K562 (cell line): ENCODE measurements at regions not wholly inside any gene's neighbourhood (a gene's known extent, or its start where the extent isn't known, plus 50 kb on each side); places are given as distances from the start of the nearest gene placed in this dataset.

Experiments
- ATAC-seq: fragments of 200-7000 bp; cut with Tn5 transposase; 3 replicates; pipeline ENCODE4 v1.9.1; 2020; ENCODE audit warnings: moderate library complexity
- BruUV-seq: library from RNA; stranded (reverse); fragments of 400-500 nt; replicated peaks from 2 replicates; lab custom pipeline; 2021; lab: Mats Ljungman, UMichigan
- CTCF ChIA-PET: fragments of 300-600 bp; formaldehyde crosslinking; extraction: SDS; loops from one replicate; lab custom pipeline; 2021; ENCODE audit warnings: low intra/inter-chr PET ratio; lab: Yijun Ruan, JAX
- POLR2A ChIA-PET: fragments of 300-600, 350-650 bp; sonication (Branson Sonifier 250); formaldehyde crosslinking; extraction: SDS; loops from one replicate; lab custom pipeline; 2021; ENCODE audit warnings: antibody characterized with exemption, inconsistent platforms; lab: Yijun Ruan, JAX
- DNase-seq, 4 experiments: peaks; one replicate each; pipeline versions ENCODE4 v3.0.0 to v3.0.0-alpha.2; 2011 to 2018; ENCODE audit warnings: low spot score in 3 of 4, mixed read lengths in 3 of 4; ENCODE audit errors: extremely low read depth in 1 of 4
- FAIRE-seq: peaks from 2 replicates; lab custom pipeline; 2011; peaks lifted over from hg19 to GRCh38; lab: Jason Lieb, UNC
- H2AFZ ChIP-seq: 2 replicates; pipeline ENCODE4 v1.6.0; 2011; ENCODE audit warnings: low read depth, low read length, control low read depth, inconsistent platforms
- H3K27ac ChIP-seq: fragments of 200-600 bp; 3 replicates; pipeline ENCODE4 v1.8.0; 2011; ENCODE audit warnings: low read depth, mild to moderate bottlenecking, control low read depth, inconsistent platforms, low read length, moderate library complexity, mixed read lengths; ENCODE audit errors: extremely low read depth
- H3K27me3 ChIP-seq, 2 experiments: fragments of 300-600 bp in 1 of 2; 2 replicates in 1 of 2; 3 replicates in 1 of 2; pipeline versions ENCODE4 v1.6.0 to v1.8.0; 2011; ENCODE audit warnings: inconsistent platforms in 2 of 2, low read length in 2 of 2, mild to moderate bottlenecking in 1 of 2, mixed read lengths in 1 of 2, moderate library complexity in 1 of 2; ENCODE audit not compliant: control insufficient read depth in 2 of 2, insufficient read depth in 2 of 2
- H3K36me3 ChIP-seq: fragments of 300-600 bp; 3 replicates; pipeline ENCODE4 v1.8.0; 2011; ENCODE audit warnings: mild to moderate bottlenecking, low read length, inconsistent platforms; ENCODE audit not compliant: control insufficient read depth, insufficient read depth
- H3K4me1 ChIP-seq, 2 experiments: fragments of 200-600 bp in 1 of 2; replicated peaks in 1 of 2; 2 replicates in 1 of 2; 3 replicates in 1 of 2; pipeline versions ENCODE4 v1.5.1 to v1.8.0; 2011; ENCODE audit warnings: inconsistent platforms in 2 of 2, low read length in 2 of 2, mild to moderate bottlenecking in 1 of 2, mixed read lengths in 1 of 2, moderate library complexity in 1 of 2; ENCODE audit not compliant: control insufficient read depth in 2 of 2, insufficient read depth in 2 of 2
- H3K4me2 ChIP-seq: 2 replicates; pipeline ENCODE4 v1.6.1; 2011; ENCODE audit warnings: low read length, control low read depth, inconsistent platforms, mixed read lengths; ENCODE audit not compliant: insufficient read depth
- H3K4me3 ChIP-seq: fragments of 200-600 bp; sonication (generic), shearing (Covaris generic); 2 replicates; pipeline ENCODE4 v1.5.1; 2016; ENCODE audit warnings: control low read depth, inconsistent platforms
- H3K79me2 ChIP-seq: fragments of 200-600 bp; 3 replicates; pipeline ENCODE4 v1.8.0; 2011; ENCODE audit warnings: low read length, inconsistent platforms; ENCODE audit not compliant: control insufficient read depth, insufficient read depth
- H3K9ac ChIP-seq, 2 experiments: 2 replicates each; pipeline versions ENCODE4 v1.6.0 to v1.6.1; 2011; ENCODE audit warnings: low read depth in 2 of 2, low read length in 2 of 2, control low read depth in 1 of 2, inconsistent platforms in 1 of 2, mild to moderate bottlenecking in 1 of 2, mixed read lengths in 1 of 2; ENCODE audit not compliant: insufficient read depth in 1 of 2
- H3K9me1 ChIP-seq: one replicate; pipeline ENCODE4 v1.6.0; 2011; ENCODE audit warnings: inconsistent platforms, mild to moderate bottlenecking, low read length, moderate library complexity; ENCODE audit not compliant: control insufficient read depth, insufficient read depth
- H3K9me3 ChIP-seq: replicated peaks from 2 replicates; pipeline ENCODE4 v1.5.1; 2011; ENCODE audit warnings: low read depth, low read length, inconsistent platforms; ENCODE audit not compliant: control insufficient read depth, insufficient read depth
- H4K20me1 ChIP-seq: replicated peaks from 2 replicates; pipeline ENCODE4 v1.6.1; 2011; ENCODE audit warnings: low read length, inconsistent platforms, mixed read lengths; ENCODE audit not compliant: control insufficient read depth, insufficient read depth
- C11orf30 ChIP-seq: fragments of 450-650 bp; IDR thresholded peaks from 2 replicates; pipeline ENCODE4 v1.6.1; 2016; ENCODE audit warnings: low read depth, mild to moderate bottlenecking
- E2F3 ChIP-seq: fragments of 250-450 bp; sonication (Bioruptor Pico); IDR thresholded peaks from 2 replicates; pipeline ENCODE4 v1.4.0; 2020; ENCODE audit warnings: mild to moderate bottlenecking
- EHMT2 ChIP-seq: fragments of 450-650 bp; IDR thresholded peaks from 2 replicates; pipeline ENCODE4 v1.6.1; 2018; ENCODE audit warnings: antibody characterized with exemption
- KHSRP ChIP-seq: fragments of 450-650 bp; IDR thresholded peaks from 2 replicates; pipeline ENCODE4 v1.6.1; 2017
- MECOM ChIP-seq: fragments of 250-450 bp; sonication (Bioruptor Pico); IDR thresholded peaks from 2 replicates; pipeline ENCODE4 v1.8.0; 2022; ENCODE audit warnings: inconsistent platforms
- MEIS2 ChIP-seq: fragments of 450-650 bp; IDR thresholded peaks from 2 replicates; pipeline ENCODE4 v1.6.1; 2014; ENCODE audit warnings: mild to moderate bottlenecking; ENCODE audit not compliant: partially characterized antibody
- MLX ChIP-seq, 2 experiments: fragments of 450-650 bp in 1 of 2; sonication (generic) in 1 of 2; formaldehyde crosslinking; conservative IDR thresholded peaks; 2 replicates each; pipeline versions ENCODE4 v1.4.0 to v1.8.1; 2020 to 2022; ENCODE audit warnings: mild to moderate bottlenecking in 1 of 2, missing genetic modification reagents in 1 of 2
- MNT ChIP-seq, 2 experiments: fragments of 450-650 bp; conservative IDR thresholded peaks; 2 replicates each; pipeline ENCODE4 v1.6.1; 2017; ENCODE audit warnings: mild to moderate bottlenecking in 2 of 2, moderate library complexity in 2 of 2
- NCOR1 ChIP-seq: fragments of 450-650 bp; IDR thresholded peaks from 2 replicates; pipeline ENCODE4 v1.6.1; 2016; ENCODE audit warnings: mild to moderate bottlenecking, moderate library complexity
- NFE2 ChIP-seq: IDR thresholded peaks from 2 replicates; pipeline ENCODE4 v1.6.1; 2014; ENCODE audit warnings: antibody characterized with exemption, low read depth
- PHF8 ChIP-seq: fragments of 200-600 bp; sonication (generic); IDR thresholded peaks from 2 replicates; pipeline ENCODE4 v1.6.1; 2012; ENCODE audit warnings: mixed run types, mild to moderate bottlenecking, inconsistent platforms, low read length, moderate library complexity, borderline replicate concordance
- RCOR1 ChIP-seq, 2 experiments: IDR thresholded peaks; 2 replicates each; pipeline ENCODE4 v1.6.1; 2012; ENCODE audit warnings: low read depth in 2 of 2, low read length in 2 of 2, borderline replicate concordance in 1 of 2, improper control_type of control experiment in 1 of 2
- TEAD4 ChIP-seq, 2 experiments: sonication (generic) in 1 of 2; formaldehyde crosslinking in 1 of 2; IDR thresholded peaks; 2 replicates each; pipeline versions ENCODE4 v1.6.1 to v1.8.0; 2012 to 2022; ENCODE audit warnings: borderline replicate concordance in 1 of 2, inconsistent platforms in 1 of 2, low read length in 1 of 2, mild to moderate bottlenecking in 1 of 2, missing genetic modification reagents in 1 of 2
- ZNF197 ChIP-seq: fragments of 200-800 bp; sonication (Bioruptor generic); IDR thresholded peaks from 2 replicates; pipeline ENCODE4 v1.6.1; 2016; ENCODE audit warnings: low read depth, missing genetic modification characterization, missing compliant biosample characterization
- ZNF431 ChIP-seq: sonication (generic); formaldehyde crosslinking; IDR thresholded peaks from 2 replicates; pipeline ENCODE4 v1.8.0; 2022; ENCODE audit warnings: mild to moderate bottlenecking, missing genetic modification reagents
- ZNF766 ChIP-seq: fragments of 200-800 bp; sonication (Bioruptor generic); conservative IDR thresholded peaks from 2 replicates; pipeline ENCODE4 v1.6.1; 2016; ENCODE audit warnings: missing genetic modification characterization, missing compliant biosample characterization
- WGBS: fragments of 100-300 bp; shearing (Covaris generic); methylation state at CpG from one replicate; pipeline ENCODE4 v1.1.6; 2016; ENCODE audit warnings: low coverage, mixed read lengths; ENCODE audit not compliant: insufficient coverage; ENCODE audit errors: missing lambda C conversion rate; 5-methylcytosine and 5-hydroxymethylcytosine counted together
- in situ Hi-C: fragments of 300-500 bp; cut with MboI; formaldehyde crosslinking; loops from 4 replicates; pipeline ENCODE4 v1.15.0; 2018; ENCODE audit warnings: inconsistent platforms, mixed read lengths
- intact Hi-C: fragments of 100-400 bp; cut with micrococcal nuclease; formaldehyde crosslinking; loops from 2 replicates; pipeline ENCODE4 v1.14.2; 2022
- TF ChIP-seq, protein P1 (sequence below), 2 experiments: fragments of 450-650 bp in 1 of 2; IDR thresholded peaks; 2 replicates each; pipeline ENCODE4 v1.6.1; 2011 to 2017; ENCODE audit warnings: low read depth in 2 of 2, antibody characterized with exemption in 1 of 2, borderline replicate concordance in 1 of 2, low read length in 1 of 2, mild to moderate bottlenecking in 1 of 2, mixed read lengths in 1 of 2; ENCODE audit not compliant: control insufficient read depth in 1 of 2

DNA sequence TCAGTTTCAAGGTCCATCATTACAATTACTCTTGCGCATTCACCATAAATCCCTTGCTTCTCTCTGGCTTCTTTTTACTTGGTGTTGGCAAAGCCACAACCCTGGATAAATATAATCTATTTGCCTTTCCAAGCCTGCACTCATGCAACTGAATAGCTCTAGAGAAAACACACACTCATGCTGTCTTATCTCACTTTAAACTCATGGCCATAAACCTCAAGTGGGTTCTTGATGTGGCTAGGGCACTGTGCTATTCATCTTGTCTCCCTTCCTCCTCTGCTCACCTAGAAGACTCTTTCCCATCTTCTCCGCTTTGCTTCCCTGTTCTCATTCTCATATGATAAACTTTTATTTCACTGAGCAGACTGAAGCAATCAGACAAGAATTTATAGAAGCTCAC lies 165.4 kb upstream of the MTPN start:
- H3K4me2 ChIP-seq = no peak overlapping the region
- H3K4me1 ChIP-seq = peaks cover 0 to 6% of the 10 kb centered on the region in 2 experiments; a peak in 3 of 5 replicates
- ChIA-PET POLR2A (interaction anchor here (1.0 to 1.2 kb wide), 2 partner anchors 13 to 24 kb away, joined by 3 to 4 read pairs; no protein-coding TSS in a partner anchor), CTCF (no interaction called here)
- in situ Hi-C loops = no loop called here
- no peaks in the 10 kb centered on the region for H3K36me3 ChIP-seq
- no peaks in the 10 kb centered on the region for H4K20me1 ChIP-seq
- 38% methylated on average over 2 of the region's 2 CpGs for WGBS
- no peaks in the 10 kb centered on the region for H3K79me2 ChIP-seq
- no peak for FAIRE-seq
- intact Hi-C loops = no loop called here
- peak in 1 of 4 experiments; percentile 45 for DNase-seq
- no peak overlapping the region for H3K27ac ChIP-seq
- BruUV-seq = no TSS peak
- no peaks in the 10 kb centered on the region for H3K9me1 ChIP-seq
- no peak overlapping the region for H3K4me3 ChIP-seq
- no peak overlapping the region for H3K9ac ChIP-seq
- H2AFZ ChIP-seq = no peak overlapping the region
- no peaks in the 10 kb centered on the region for H3K9me3 ChIP-seq
- peak; percentile 85 for ATAC-seq
- no peaks in the 10 kb centered on the region for H3K27me3 ChIP-seq
- TF ChIP-seq TEAD4 (IDR thresholded peaks at IDR 0.05; ENCODE audit: low read length) = peak; percentile 43
- no peak for TF ChIP-seq TEAD4 (CRISPR knock-in tag; IDR thresholded peaks at IDR 0.05; ENCODE audit: borderline replicate concordance)
- 0 out of 2 replicates have a peak, but pooled peaks have one; percentile 35 for TF ChIP-seq MECOM
- no peak for TF ChIP-seq PHF8
- no peak for TF ChIP-seq KHSRP
- TF ChIP-seq, protein P1, sequence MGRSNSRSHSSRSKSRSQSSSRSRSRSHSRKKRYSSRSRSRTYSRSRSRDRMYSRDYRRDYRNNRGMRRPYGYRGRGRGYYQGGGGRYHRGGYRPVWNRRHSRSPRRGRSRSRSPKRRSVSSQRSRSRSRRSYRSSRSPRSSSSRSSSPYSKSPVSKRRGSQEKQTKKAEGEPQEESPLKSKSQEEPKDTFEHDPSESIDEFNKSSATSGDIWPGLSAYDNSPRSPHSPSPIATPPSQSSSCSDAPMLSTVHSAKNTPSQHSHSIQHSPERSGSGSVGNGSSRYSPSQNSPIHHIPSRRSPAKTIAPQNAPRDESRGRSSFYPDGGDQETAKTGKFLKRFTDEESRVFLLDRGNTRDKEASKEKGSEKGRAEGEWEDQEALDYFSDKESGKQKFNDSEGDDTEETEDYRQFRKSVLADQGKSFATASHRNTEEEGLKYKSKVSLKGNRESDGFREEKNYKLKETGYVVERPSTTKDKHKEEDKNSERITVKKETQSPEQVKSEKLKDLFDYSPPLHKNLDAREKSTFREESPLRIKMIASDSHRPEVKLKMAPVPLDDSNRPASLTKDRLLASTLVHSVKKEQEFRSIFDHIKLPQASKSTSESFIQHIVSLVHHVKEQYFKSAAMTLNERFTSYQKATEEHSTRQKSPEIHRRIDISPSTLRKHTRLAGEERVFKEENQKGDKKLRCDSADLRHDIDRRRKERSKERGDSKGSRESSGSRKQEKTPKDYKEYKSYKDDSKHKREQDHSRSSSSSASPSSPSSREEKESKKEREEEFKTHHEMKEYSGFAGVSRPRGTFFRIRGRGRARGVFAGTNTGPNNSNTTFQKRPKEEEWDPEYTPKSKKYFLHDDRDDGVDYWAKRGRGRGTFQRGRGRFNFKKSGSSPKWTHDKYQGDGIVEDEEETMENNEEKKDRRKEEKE (IDR thresholded peaks at IDR 0.05; ENCODE audit: borderline replicate concordance in 1 of 2, control insufficient read depth in 1 of 2, low read depth in 2 of 2, low read length in 1 of 2) = no peak
- peak; percentile 74 for TF ChIP-seq NFE2
- no peak for TF ChIP-seq ZNF197
- TF ChIP-seq EHMT2 = peak; percentile 44; the same call in 1 of the 2 replicates
- TF ChIP-seq MNT (conservative IDR thresholded peaks at IDR 0.05) = 0 out of 4 replicates have a peak, but pooled peaks of 1 of the 2 experiments have one; percentile 23
- no peak for TF ChIP-seq ZNF431 (CRISPR knock-in tag)
- TF ChIP-seq C11orf30 = peak; percentile 39; the same call in 1 of the 2 replicates
- TF ChIP-seq E2F3 (CRISPR knock-in tag) = no peak
- 0 out of 2 replicates have a peak, but pooled peaks have one; percentile 26 for TF ChIP-seq NCOR1
- TF ChIP-seq RCOR1 (IDR thresholded peaks at IDR 0.05; ENCODE audit: borderline replicate concordance in 1 of 2, low read depth in 2 of 2, low read length in 2 of 2) = peak in 1 of 2 experiments; percentile 35; a peak in 1 of 4 replicates
- peak; percentile 66 for TF ChIP-seq ZNF766 (CRISPR knock-in tag)
- no peak for TF ChIP-seq MLX (CRISPR knock-in tag; conservative IDR thresholded peaks at IDR 0.05)
- TF ChIP-seq MEIS2 = peak; percentile 35
